ENCODE measurements at regions not wholly inside any gene's neighbourhood (a gene's known extent, or its start where the extent isn't known, plus 50 kb on each side); places are given as distances from the start of the nearest gene placed in this dataset.

DNA sequence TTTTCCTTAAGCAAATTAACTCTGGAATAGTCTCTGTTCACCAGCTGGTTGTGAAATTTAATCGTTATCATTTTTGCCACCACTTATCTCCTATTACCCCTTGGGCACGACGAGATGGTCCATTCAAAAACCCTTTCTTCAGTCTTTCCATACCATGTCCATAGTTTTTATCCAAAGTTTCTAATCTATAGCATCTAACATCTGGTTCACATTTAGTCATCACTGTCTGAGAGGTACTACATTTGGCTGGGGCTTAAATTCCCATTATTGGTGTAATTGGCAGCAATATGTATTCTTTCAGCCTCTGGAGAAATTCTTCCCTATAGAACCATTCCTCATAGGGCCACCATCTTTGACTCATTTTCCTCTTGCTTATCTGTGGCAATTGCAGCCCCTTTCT lies 163.5 kb downstream of the CCER1 start:
- TF ChIP-seq, protein P1, sequence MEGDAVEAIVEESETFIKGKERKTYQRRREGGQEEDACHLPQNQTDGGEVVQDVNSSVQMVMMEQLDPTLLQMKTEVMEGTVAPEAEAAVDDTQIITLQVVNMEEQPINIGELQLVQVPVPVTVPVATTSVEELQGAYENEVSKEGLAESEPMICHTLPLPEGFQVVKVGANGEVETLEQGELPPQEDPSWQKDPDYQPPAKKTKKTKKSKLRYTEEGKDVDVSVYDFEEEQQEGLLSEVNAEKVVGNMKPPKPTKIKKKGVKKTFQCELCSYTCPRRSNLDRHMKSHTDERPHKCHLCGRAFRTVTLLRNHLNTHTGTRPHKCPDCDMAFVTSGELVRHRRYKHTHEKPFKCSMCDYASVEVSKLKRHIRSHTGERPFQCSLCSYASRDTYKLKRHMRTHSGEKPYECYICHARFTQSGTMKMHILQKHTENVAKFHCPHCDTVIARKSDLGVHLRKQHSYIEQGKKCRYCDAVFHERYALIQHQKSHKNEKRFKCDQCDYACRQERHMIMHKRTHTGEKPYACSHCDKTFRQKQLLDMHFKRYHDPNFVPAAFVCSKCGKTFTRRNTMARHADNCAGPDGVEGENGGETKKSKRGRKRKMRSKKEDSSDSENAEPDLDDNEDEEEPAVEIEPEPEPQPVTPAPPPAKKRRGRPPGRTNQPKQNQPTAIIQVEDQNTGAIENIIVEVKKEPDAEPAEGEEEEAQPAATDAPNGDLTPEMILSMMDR (IDR thresholded peaks at IDR 0.05; ENCODE audit: insufficient read depth, missing control alignments), result no peak
- FAIRE-seq (no peak), DNase-seq (ENCODE audit: insufficient read length, low spot score) (no peak)

DNA sequence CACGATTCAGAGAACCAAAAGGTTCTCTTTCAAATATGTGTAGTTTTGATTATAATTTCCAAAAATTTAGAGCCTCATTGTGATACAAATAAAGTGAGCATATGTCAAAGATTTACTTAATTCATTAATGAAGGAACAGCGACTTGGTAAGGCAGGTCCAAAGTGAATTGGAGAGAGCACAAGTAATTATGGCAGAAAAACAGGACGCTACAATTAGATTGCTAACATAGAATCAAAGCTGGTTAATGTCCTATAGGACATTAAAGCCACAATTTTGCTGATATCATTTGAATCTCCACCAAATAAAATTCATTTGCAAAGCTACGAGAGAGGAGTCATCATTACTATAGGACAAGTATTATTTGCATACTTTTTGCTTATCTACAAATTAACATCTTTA lies 164.2 kb downstream of the CCER1 start:
- TF ChIP-seq, protein P1 (IDR thresholded peaks at IDR 0.05; ENCODE audit: insufficient read depth, missing control alignments), result no peak
- DNase-seq (ENCODE audit: insufficient read length, low spot score), result no peak
- no peak for FAIRE-seq

DNA sequence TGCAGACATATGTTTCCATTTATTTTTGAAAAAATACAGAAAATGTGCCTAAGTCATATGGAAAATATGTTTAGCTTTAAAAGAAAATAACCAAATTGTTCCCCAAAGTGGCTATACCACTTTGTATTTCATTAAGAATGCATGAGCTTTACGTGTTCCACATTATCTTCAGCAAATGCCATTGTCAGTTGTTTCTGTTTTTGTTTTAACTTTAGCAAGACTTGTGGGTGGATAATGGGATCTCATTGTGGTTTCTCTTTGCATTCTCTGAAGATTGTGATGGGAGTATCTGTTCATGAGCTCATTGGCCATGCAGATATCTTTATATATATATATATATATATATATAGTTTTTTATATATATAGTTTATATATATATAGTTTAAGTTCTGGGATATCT lies 181.5 kb downstream of the CCER1 start:
- no peak for DNase-seq (ENCODE audit: insufficient read length, low spot score)
- no peak for FAIRE-seq
- TF ChIP-seq, protein P1 (IDR thresholded peaks at IDR 0.05; ENCODE audit: insufficient read depth, missing control alignments), result no peak

DNA sequence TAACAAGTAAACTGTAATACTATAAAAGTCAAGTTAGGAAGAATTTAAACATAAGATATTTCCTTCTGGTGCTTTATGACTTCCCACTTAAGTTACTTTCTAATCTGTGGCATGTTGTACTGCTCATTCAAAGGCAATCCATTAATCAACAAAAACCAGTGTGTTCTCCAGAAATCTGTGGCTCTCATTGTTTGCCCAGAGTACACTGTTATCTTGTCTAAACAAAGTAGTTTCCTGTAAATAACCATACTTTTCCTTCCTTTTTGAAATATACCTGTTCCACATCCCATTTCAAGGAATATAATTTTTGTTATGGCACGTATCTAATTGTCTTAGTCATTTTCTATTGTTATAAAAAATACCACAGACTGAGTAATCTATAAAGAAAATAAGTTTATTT lies 184.1 kb downstream of the CCER1 start:
- DNase-seq (ENCODE audit: insufficient read length, low spot score), result no peak
- TF ChIP-seq, protein P1 (IDR thresholded peaks at IDR 0.05; ENCODE audit: insufficient read depth, missing control alignments), result no peak
- no peak for FAIRE-seq

DNA sequence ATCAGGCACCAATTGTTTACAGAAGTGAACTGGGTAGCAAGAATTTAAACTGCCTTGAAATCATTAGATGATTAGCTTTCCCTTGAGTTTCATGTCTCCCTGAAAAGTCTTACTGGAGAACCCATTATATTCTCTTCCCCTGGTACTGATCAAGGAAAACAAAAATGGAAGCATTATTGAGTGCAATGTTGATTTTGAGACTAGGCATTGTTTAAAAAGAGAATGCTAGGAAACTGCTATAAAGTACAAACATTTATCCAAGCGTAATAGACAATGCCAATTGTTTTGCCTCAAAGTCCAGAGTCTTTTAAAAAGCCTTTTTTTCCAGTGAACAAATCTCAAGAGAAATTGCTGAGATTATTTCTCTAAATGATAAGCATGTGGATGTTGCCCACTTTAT lies 197.0 kb downstream of the CCER1 start:
- FAIRE-seq (no peak), DNase-seq (ENCODE audit: insufficient read length, low spot score) (no peak)
- TF ChIP-seq, protein P1 (IDR thresholded peaks at IDR 0.05; ENCODE audit: insufficient read depth, missing control alignments), result no peak

DNA sequence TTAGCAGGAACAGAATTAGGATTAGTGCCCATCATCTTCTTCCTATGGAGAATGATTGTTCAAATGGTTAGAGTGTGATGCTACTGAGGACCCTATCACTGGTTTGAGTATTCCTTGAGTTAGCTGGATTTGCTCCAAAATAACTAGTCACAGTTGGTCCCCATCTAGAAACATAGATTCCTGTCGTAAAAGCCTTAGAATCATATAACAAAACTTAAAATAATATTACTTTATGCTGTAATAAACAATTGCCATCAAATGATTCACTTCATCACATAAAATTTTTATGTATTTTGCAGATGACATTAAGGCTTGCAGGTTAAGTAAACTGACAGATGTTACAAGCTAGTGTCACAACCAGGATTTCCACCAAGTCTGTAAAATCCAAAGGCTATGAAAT lies 209.8 kb downstream of the CCER1 start:
- TF ChIP-seq, protein P1 (IDR thresholded peaks at IDR 0.05; ENCODE audit: insufficient read depth, missing control alignments), result no peak
- FAIRE-seq (no peak), DNase-seq (ENCODE audit: insufficient read length, low spot score) (no peak)

DNA sequence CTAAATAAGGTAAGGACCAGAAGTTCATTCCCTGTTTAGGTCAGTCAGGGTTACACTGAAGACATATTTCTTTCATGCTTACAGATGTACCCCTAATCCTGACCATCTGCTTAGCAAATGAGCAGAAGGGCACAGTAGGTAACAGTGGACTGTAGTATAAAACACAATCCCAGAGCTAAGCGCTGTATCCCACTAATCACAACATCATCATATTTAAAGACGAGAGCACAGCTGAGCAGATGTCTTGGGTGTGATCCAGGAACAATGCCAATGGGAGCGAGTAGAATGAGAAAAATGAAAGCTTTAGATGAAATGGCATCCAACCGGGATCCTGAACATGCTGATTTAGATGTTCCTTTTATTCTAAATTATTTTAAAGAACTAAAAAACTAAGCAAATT lies 213.4 kb downstream of the CCER1 start:
- FAIRE-seq, result peak; percentile 99
- DNase-seq (ENCODE audit: insufficient read length, low spot score), result peak; percentile 26
- TF ChIP-seq, protein P1 (IDR thresholded peaks at IDR 0.05; ENCODE audit: insufficient read depth, missing control alignments), result no peak

Data from D721Med (cell line).